HK-2 (cell line): ENCODE measurements at regions not wholly inside any gene's neighbourhood (a gene's known extent, or its start where the extent isn't known, plus 50 kb on each side); places are given as distances from the start of the nearest gene placed in this dataset.
"Not testable (repeated sequence)": the region's sequence is repeated elsewhere in the genome, so short reads cannot be mapped to it uniquely, and the experiment has no call there.

Experiments
- DNase-seq: peaks from one replicate; pipeline ENCODE4 v3.0.0-alpha.2; 2018; ENCODE audit not compliant: unreplicated experiment

GRCh38 chr3:34056951-34057390 lies 258.5 kb downstream of the PDCD6IP start:
- peak; percentile 4 for DNase-seq

GRCh38 chr3:34060995-34061394 lies 262.6 kb downstream of the PDCD6IP start:
- not testable (repeated sequence) for DNase-seq

DNA sequence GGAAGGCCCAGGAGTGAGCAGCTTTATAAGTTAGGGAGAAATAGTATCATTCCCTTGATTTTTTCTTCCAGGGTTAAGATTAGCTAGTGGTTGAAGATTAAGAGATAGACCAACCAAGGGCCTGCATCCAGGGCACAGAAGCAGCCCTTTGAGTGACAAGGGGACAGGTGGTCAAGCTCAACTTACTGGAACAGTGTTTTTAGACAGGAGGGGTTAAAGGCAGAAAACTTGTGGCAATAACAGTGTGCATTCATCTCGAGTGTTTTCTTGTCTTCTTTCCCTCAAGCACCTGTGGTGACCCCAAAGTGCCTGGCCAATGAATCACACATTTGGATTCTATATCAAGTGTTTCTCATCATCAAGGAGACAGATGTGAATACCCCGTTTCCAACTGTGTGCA lies 267.5 kb downstream of the PDCD6IP start:
- no peak for DNase-seq

DNA sequence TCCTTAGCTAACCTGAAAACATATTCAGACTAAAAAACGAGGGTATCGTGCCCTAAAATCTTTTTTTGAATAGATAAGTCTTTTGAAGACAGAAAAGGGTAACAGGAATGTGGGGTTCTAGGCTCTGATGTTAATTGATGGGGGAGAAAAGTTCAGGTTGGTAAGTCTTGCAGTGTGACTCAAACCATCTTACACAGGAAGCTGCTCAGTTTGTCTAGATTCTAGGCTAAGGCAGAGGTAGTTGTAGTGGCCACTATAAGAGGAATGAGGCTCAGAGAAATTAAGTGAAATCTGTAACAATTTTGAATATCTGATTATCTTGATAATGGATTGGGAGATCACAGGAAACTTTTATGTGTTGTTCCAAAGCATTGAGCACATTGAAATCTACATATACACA lies 267.9 kb downstream of the PDCD6IP start:
- no peak for DNase-seq

GRCh38 chr3:34066999-34067398 lies 268.6 kb downstream of the PDCD6IP start:
- no peak for DNase-seq

GRCh38 chr3:34067536-34068051 lies 269.2 kb downstream of the PDCD6IP start:
- no peak for DNase-seq

DNA sequence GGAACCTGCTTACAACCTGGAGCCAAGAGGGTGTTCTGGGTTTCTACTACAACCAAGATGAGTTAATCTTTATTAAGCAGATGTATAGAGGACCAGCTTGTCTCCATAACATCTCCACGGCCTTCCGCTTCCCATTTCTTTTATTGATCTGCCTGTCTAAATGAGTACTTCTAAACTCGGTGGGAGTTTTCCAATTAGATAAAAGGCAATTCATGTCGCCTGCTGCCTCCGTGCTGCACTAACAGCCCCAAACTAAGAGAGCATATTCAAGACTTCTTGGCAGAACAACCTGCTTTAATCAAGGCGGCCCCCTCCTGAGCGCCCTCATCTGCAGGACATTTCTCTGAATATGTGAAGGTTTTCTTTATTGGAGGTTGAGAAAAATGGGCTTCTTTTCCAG lies 270.1 kb downstream of the PDCD6IP start:
- no peak for DNase-seq

DNA sequence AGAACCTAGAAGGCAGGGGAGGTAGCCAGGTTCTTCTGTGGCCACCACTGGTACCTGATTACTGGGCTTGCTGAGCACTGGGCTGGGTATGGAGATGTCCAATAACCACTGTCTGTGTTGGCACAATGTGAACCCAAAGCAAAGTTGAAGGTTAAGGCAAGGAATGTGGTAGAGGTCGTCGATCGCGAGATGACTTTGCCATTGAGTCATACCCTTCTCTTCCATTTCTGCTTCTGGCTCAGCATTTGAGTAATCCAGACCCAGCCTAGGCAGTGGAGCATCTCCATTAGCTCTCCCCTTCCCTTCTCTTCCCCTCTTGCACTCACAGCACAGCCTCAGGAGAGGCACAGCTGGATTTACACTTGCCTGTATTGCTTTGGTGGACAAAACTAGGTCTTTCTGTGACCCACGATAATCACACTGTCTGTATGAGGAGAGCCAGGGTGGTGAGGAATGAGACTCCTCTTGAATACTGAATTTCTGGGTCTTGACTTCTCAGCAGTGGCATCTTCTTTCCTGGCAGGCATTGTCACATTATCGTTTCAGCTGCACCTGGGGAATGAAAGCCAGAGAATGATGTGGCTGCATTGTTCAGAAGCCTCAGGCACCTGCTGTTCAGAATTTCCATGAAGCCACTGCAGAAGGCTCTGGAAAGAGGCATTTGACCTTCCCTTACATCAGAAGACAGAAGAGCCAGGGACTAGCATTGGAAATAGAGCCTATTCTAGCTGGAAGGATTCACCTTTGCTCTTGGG lies 272.6 kb downstream of the PDCD6IP start:
- no peak for DNase-seq

- DNase-seq, result no peak
Observed at GRCh38 chr3:34072297-34072696, 273.9 kb downstream of the PDCD6IP start.

DNA sequence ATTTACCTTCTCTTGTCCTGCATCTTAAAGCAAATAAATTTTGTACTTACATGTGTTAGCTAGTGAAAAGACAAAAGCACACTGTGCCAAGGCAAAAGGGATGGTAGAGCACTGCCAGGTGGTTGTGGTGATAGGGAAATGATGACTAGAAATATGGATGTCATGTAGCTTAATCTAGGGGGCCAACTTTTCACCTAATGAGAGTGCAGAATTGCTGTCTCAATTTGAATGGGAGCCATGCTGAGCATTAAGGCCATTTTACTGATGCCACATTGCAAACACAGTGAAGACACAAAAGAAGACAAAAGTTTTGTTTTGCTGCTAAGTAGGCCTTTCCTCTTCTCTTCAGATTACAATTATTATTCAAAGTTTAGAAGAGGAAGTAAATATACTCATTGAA lies 274.7 kb downstream of the PDCD6IP start:
- no peak for DNase-seq

DNA sequence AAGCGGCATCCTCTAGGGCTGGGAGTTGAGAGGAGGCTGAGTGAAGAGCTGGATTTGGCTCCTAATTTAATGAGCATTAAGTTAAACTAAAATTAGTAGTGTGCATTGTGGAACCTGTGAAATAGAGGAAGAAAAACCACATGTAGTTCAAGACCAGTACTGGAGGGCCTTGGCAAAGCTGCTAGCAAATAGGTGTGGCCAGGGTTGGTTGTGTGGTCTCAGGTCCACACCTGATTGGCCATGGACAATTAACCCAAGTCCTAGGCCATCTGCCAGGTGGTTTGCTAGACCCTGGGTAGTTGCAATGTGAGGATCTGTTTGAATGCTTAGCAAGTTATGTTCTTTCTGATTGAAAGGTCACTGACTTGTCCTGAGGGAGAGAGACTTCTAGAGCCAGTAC lies 275.5 kb downstream of the PDCD6IP start:
- DNase-seq, result no peak

- DNase-seq, result no peak
Observed at GRCh38 chr3:34075975-34076374, 277.5 kb downstream of the PDCD6IP start.

DNA sequence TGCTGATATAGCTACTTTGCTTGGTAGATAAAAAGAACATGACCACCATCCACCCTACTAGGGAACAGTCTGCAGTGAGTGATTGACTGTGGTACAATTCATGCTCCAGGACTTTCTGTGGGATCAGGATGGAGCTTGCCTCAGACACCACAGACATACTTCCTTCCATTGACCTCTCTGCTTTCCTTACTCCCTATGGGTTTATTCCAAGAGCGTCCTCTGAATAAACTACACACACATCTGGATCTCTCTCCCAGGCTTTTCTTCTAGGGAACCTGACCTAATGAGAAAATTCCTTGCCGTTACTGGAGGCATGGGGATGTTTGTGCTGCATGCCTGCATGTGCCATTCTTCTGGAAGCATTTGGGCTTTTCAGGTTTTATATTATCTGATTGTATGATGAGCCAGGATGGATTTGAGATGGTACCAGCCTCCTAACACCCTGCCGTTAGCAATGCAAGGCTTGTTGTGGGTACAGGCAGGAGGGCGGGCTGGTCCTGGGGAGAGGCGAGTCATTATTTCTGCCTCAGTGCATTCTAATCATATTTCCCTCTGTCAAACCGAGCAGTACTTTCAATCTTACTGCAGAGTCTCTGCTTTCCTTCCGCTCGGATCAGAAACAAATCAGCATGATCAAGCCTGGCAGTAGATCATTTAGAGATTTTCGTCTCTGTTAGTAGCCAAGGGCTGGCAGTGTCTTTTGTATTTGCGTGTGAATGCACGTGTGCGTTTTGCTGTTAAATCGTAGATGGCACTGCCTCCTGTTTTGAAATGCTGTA lies 279.2 kb downstream of the PDCD6IP start:
- DNase-seq, result no peak

- DNase-seq, result no peak
Observed at GRCh38 chr3:34078418-34078817, 280.0 kb downstream of the PDCD6IP start.

DNA sequence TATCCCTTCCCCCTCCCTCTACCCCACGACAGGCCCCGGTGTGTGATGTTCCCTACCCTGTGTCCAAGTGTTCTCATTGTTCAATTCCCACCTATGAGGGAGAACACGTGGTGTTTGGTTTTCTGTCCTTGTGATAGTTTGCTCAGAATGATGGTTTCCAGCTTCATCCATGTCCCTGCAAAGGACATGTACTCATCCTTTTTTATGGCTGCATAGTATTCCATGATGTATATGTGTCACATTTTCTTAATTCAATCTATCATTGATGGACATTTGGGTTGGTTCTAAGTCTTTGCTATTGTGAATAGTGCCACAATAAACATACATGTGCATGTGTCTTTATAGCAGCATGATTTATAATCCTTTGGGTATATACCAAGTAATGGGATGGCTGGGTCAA lies 281.4 kb downstream of the PDCD6IP start:
- not testable (repeated sequence) for DNase-seq

DNA sequence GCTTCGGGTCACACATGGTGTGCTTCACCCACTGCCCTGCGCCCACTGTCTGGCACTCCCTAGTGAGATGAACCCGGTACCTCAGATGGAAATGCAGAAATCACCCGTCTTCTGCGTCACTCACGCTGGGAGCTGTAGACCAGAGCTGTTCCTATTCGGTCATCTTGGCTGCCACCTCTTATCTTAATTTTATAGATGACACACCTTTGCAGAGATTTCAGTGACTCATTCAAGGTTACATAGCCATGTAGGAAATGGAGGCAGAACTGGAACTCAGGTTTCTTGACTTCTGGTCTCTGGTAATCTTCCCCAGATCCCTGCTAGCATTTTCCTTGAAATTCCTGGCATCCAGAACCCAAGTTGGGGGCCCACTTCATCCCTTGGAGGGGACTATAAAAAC lies 291.9 kb downstream of the PDCD6IP start:
- DNase-seq, result not testable (repeated sequence)

- DNase-seq, result no peak
Observed at GRCh38 chr3:34090876-34091275, 292.4 kb downstream of the PDCD6IP start.

DNA sequence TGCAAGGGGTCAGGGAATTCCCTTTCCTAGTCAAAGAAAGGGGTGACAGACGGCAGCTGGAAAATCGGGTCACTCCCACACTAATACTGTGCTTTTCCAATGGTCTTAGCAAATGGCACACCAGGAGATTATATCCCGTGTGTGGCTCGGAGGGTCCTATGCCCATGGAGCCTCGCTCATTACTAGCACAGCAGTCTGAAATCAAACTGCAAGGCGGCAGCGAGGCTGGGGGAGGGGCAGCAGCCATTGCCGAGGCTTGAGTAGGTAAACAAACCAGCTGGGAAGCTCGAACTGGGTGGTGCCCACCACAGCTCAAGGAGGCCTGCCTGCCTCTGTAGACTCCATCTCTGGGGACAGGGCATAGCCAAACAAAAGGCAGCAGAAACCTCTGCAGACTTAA lies 295.9 kb downstream of the PDCD6IP start:
- not testable (repeated sequence) for DNase-seq

DNA sequence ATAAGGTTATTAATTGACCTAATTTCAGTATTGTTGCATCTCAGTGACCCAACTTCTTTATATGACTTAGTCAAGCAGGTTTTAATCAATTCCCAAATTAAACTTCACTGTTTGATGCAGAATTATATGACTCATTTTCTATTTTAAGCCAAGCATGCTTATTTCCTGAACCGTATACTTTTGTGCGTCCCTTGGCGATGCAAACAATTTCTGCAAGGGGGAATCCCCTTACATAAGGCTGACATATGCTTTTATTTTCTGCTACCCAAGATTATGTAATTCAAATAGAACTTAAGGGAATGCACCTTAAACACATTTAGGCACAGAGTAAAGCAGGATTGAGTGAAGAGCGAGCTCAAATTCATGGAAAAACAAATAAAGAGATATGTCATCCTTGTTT lies 303.9 kb downstream of the PDCD6IP start:
- no peak for DNase-seq

DNA sequence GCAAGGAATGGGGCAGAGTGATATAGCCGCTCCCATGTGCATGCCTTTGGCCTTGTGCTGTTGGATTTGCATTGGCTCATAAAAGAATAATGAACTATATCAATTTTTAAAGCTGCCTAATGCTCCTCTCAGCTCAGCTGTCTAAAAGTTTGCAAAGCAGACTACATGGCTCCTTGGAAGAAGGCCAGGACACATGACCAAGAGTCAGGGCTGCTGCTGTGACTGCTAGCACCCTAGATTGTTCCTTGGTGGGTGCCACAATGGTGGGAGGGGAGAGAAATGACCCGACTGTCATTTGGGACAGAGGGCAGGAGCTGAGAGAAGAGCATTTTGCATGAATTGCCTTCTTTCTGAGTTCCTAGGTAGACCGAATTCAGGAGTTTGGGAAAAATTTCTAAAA lies 307.9 kb downstream of the PDCD6IP start:
- DNase-seq, result no peak

- peak; percentile 7 for DNase-seq
Observed at GRCh38 chr3:34106879-34107278, 308.4 kb downstream of the PDCD6IP start.

GRCh38 chr3:34107669-34108068 lies 309.2 kb downstream of the PDCD6IP start:
- DNase-seq, result no peak

- no peak for DNase-seq
Observed at GRCh38 chr3:34109021-34109420, 310.6 kb downstream of the PDCD6IP start.
